Choroid plexus epithelial cell (primary cell): ENCODE measurements at regions not wholly inside any gene's neighbourhood (a gene's known extent, or its start where the extent isn't known, plus 50 kb on each side); places are given as distances from the start of the nearest gene placed in this dataset.

ENCODE experiments used
- DNase-seq: peaks from one replicate; pipeline ENCODE4 v3.0.0-alpha.2; 2010; ENCODE audit warnings: low read depth
- H3K4me3 ChIP-seq: 2 replicates; pipeline ENCODE4 v1.5.1; 2011; ENCODE audit warnings: low read depth, mild to moderate bottlenecking, control low read depth, low read length, moderate library complexity
- TF ChIP-seq, protein P1 (sequence below): conservative IDR thresholded peaks from 2 replicates; pipeline ENCODE4 v1.5.1; 2011; ENCODE audit warnings: low read depth, mild to moderate bottlenecking, control low read depth, inconsistent platforms, low read length, moderate library complexity

DNA sequence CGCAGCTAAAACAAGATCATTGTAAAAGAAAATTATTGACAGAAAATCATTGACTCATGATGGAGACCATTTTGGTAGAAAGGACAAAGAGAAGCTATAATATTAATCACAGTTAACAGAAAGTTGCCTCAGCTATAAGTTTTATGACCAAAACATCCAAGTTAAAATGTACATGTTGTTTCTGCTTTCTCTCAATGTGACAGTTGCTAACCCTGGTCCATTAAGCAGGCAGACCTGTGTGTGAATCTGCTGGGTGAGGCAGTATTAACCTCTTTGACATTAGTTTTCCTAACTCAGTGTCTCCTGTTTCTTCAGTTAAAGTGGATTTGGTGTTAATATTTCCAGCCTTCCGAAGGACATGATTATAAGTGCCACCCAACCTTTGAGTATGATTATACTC is 94.8 kb upstream of the DCLK2 start:
- H3K4me3 ChIP-seq = no peak overlapping the region
- TF ChIP-seq, protein P1, sequence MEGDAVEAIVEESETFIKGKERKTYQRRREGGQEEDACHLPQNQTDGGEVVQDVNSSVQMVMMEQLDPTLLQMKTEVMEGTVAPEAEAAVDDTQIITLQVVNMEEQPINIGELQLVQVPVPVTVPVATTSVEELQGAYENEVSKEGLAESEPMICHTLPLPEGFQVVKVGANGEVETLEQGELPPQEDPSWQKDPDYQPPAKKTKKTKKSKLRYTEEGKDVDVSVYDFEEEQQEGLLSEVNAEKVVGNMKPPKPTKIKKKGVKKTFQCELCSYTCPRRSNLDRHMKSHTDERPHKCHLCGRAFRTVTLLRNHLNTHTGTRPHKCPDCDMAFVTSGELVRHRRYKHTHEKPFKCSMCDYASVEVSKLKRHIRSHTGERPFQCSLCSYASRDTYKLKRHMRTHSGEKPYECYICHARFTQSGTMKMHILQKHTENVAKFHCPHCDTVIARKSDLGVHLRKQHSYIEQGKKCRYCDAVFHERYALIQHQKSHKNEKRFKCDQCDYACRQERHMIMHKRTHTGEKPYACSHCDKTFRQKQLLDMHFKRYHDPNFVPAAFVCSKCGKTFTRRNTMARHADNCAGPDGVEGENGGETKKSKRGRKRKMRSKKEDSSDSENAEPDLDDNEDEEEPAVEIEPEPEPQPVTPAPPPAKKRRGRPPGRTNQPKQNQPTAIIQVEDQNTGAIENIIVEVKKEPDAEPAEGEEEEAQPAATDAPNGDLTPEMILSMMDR = no peak
- no peak for DNase-seq

DNA sequence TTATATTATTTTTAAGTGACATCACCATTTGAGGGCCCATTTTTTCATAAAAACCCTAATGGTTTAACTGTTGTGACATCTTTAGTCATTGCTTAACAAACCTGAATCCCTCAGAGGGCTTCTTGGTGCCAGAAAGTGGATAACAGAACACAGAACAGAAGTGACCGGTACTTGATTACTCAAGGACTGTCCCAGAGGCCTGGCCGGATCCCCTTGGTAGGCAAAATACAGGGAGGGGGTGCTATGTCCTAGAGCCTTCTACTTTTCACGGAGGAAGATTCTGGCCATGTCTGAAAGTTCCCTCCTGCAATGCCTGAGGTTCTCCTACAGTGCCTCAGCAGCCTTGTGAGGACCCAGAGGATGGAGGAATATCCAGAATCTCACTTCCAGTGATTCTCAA is 94.3 kb upstream of the DCLK2 start:
- no peak overlapping the region for H3K4me3 ChIP-seq
- DNase-seq = no peak
- TF ChIP-seq, protein P1 = no peak

DNA sequence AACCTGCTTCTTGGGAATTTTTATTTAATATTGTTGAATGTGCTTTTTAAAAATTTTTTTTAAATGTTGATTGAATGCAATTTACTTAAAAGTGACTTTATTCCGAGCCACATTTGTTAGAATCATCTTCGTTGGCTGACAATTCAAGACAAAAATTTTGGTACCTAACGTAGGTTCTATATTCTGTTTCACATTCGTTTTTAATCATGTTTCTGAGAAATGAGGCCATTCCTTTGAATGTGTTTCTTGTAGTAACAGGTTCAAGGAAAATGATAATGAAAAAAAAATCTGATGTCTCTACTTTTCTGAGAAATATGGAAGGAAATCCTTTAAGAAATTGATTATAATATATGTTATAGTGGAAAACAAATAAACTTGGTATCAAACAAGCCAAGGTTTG is 92.3 kb upstream of the DCLK2 start:
- TF ChIP-seq, protein P1 = no peak
- no peak overlapping the region for H3K4me3 ChIP-seq
- DNase-seq = no peak

DNA sequence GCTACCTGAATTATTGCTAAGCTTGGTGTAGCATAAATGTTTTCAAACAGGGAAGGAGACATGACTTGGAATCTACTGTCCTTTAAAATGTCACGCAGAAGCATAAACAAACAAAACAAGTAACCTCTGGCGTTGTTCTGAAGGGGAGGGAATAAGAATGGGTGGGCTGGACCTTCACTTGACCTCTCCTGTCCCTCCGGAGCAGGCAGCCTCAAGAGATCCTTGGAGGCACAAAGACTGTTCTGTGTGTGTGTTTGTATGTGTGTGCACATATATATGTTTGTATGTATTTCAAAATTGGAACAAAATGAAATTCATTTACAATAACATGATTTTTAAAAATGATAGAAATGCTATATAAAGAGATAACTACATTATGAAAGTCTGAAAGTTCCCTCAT is 91.3 kb upstream of the DCLK2 start:
- TF ChIP-seq, protein P1 = no peak
- no peak for DNase-seq
- H3K4me3 ChIP-seq = no peak overlapping the region

DNA sequence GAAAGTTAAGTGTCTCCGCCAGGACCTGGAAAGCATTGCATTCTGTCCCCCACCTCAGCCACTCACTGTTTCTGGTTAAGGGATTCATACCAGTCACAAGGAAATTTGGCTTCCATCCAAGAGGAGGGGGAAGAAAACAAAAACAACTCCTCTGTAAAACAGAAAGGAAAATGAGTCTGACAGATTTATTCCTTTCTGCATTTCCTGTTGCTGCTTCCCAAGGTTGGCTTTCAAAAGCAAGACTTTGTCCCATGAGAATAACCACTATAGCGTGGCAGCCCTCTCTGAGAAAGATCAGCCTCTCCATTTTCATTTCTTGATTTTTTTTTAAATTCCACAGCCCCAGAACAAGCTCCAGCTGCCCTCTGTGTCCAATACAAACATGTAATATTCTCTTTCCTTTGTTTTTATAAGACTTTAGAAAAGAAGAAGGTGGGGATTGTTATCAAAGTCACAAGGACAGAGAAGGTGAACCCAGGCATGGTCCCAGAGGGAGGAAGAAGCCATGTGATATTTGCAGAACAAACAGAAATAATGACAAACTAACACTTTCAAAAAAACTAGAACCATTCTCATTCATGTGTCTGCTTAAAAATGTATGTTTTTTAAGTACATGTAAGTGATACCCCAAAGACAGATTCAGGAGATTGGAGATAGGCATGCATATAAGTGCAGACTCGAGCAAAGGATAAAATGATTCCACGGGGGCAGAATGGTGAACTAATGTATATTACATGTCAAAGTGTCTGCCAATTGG is 90.7 kb upstream of the DCLK2 start:
- TF ChIP-seq, protein P1 = no peak
- H3K4me3 ChIP-seq = no peak overlapping the region
- DNase-seq = peak; percentile 50

DNA sequence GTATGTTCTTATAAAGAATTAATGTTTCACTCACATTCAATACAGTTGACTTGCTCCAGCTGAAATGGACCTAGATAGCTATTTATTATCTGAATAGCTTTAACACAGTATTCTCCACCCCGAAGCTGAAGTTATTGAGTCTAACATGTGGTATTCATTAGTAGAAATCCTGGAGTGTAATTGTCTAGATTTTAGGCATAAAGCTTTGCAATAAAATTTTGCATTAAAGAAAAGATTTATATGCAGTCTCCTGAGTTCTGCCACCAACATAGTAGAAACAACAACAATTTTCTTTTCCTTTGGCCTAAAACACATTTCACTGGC is 90.2 kb upstream of the DCLK2 start:
- DNase-seq = no peak
- TF ChIP-seq, protein P1 = no peak
- H3K4me3 ChIP-seq = no peak overlapping the region

DNA sequence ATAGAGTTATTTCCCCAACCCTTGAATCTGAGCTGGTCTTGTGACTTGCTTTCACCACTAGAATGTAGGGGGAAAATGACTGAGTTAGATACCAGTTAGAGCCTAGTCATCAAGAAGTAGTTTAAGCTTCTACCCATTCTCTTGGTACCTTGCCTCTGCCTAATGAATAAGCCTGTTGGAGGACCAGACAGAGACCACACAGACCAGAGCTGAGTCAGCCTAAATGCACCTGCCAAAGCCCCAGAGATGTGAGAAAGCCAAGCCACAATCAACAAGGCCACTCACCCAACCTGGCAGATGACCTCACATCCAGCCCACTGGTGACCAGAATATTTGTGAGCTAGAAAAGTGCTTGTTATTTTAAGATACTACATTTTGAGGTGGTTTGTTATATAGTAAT is 85.2 kb upstream of the DCLK2 start:
- TF ChIP-seq, protein P1 = no peak
- no peak for DNase-seq
- H3K4me3 ChIP-seq = no peak overlapping the region
